A673 (cell line): ENCODE measurements at regions not wholly inside any gene's neighbourhood (a gene's known extent, or its start where the extent isn't known, plus 50 kb on each side); places are given as distances from the start of the nearest gene placed in this dataset.

ENCODE experiments used
- CTCF ChIP-seq: fragments of 300-800, 200-600 bp; sonication (generic); conservative IDR thresholded peaks from 2 replicates; pipeline ENCODE4 v1.5.1; 2017; ENCODE audit warnings: low read depth, mild to moderate bottlenecking, antibody characterized with exemption, low read length, moderate library complexity, mixed read lengths
- EZH2 ChIP-seq: fragments of 200-600 bp; sonication (generic); IDR thresholded peaks from 2 replicates; pipeline ENCODE4 v1.6.1; 2017; ENCODE audit warnings: borderline replicate concordance, low read depth, mild to moderate bottlenecking, mixed read lengths, antibody characterized with exemption, low read length; ENCODE audit not compliant: poor library complexity, severe bottlenecking

GRCh38 chr2:184053326-184053725 lies 545.0 kb upstream of the ZNF804A start:
- no peak for TF ChIP-seq CTCF
- TF ChIP-seq EZH2, result no peak
